ENCODE measurements at regions not wholly inside any gene's neighbourhood (a gene's known extent, or its start where the extent isn't known, plus 50 kb on each side); places are given as distances from the start of the nearest gene placed in this dataset.
"Not testable (repeated sequence)": the region's sequence is repeated elsewhere in the genome, so short reads cannot be mapped to it uniquely, and the experiment has no call there.

DNA sequence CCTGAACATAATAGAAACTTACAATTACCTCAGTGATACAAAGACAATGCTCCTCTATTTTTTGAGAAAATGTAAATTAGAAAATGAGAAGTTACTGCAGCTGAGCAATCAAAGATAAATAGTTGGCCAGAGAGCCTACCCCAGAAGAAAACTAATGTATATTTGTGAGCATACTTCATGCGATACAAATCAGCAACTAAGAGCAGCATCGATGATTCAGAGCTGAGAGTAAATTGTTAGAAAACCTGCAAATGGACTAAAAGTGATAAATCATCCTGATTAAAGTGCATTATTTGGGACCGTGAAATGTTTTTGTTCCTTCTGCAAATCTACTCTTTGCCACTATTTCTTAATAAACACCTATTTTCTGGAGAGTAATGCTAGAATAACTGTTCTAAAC lies 285.7 kb downstream of the PPP1R3A start:
- DNase-seq: no peak
- TF ChIP-seq POLR2A (IDR thresholded peaks at IDR 0.05; ENCODE audit: low read length): no peak
- no peak for TF ChIP-seq GATA1 (IDR thresholded peaks at IDR 0.05; ENCODE audit: low read depth, low read length)

DNA sequence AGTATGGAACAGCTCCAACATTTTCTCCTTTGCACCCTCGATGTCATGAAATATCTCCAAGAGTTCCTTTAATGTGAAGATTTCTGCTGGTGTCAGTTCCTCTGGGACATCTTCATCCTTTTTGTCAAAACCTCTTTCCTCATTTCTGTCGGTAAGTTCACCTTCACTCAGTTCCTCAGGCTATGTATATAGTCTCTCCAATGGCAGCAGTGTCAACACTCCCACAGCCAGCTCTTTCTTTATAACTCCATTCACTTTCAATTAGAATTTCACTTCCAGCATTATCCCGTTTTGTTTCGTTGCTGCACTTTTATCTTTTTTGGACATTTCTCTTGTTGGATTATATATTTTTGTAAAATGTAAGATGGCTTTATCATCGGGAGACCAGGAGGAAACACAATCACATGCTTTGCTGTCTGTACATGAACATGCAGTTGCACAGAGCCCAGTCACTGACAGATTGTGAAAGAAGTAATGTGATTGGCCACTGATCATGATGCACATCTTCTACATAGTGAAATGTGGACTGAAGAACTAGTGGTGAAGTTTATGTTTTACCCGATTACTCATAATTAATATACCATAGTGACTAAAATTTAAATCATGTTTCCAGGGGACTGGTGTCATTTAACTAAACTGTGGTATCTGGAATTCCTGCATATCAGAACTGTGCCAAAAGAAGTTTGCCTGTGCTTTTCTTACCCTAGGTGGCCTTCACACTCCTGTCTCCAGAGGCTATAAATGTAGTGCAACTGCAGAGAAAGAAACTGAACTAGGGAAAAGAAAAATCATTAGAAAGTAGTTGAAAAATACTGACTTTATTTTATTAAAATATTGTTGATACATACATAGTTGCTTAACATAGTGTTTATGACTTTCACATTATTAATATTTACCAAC lies 289.6 kb downstream of the PPP1R3A start:
- no peak for DNase-seq
- no peak for TF ChIP-seq POLR2A (IDR thresholded peaks at IDR 0.05; ENCODE audit: low read length)
- TF ChIP-seq GATA1 (IDR thresholded peaks at IDR 0.05; ENCODE audit: low read depth, low read length): no peak

DNA sequence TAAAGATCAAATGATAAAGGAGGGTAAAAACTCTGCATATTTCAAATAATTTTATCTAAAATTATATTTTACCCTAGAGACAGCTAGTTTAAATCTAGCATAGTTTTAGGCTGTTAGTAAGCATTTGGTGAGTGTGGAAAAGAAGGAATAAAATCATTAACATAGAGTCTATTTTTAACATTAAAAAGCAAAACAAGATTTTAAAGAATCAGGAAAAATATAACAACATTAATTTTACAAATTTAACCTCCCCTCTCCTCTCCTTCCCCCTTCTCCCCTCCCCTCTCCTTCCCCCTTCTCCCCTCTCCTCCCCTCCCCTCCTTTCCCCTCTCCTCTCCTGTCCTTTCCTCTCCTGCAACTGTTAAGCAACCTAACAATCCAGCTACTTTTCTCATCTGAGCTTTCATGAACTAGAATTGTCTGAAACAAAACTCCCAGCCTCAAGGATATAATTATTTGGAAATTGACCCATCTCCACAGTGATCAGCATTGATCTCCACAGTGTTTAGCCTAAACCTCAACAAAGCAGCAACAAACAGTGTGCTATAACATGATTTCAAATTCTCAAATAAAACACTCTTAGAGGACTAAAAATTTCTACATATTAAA lies 293.2 kb downstream of the PPP1R3A start:
- DNase-seq: no peak
- TF ChIP-seq POLR2A (IDR thresholded peaks at IDR 0.05; ENCODE audit: low read length): no peak
- TF ChIP-seq GATA1 (IDR thresholded peaks at IDR 0.05; ENCODE audit: low read depth, low read length): no peak

DNA sequence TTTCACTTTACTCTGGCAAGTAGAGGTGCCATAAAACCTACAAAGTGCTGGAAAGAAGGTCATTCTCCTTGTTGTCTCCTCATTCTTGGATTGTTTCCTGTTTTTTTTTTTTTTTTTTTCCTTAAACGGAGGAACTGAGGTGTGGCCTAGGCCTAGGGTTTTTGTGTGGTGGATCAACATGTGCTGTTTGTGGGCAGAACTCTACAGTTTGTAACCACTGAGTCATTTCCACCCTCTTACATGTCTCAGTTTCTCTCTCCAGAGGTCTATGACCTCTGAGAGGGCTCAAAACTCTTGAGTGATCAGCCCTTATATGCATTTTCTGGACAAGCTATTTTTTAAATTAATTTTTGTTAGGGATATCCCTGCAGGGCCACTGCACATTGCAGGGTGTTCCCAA lies 296.0 kb downstream of the PPP1R3A start:
- TF ChIP-seq GATA1 (IDR thresholded peaks at IDR 0.05; ENCODE audit: low read depth, low read length) (no peak), POLR2A (IDR thresholded peaks at IDR 0.05; ENCODE audit: low read length) (no peak)
- DNase-seq: no peak

DNA sequence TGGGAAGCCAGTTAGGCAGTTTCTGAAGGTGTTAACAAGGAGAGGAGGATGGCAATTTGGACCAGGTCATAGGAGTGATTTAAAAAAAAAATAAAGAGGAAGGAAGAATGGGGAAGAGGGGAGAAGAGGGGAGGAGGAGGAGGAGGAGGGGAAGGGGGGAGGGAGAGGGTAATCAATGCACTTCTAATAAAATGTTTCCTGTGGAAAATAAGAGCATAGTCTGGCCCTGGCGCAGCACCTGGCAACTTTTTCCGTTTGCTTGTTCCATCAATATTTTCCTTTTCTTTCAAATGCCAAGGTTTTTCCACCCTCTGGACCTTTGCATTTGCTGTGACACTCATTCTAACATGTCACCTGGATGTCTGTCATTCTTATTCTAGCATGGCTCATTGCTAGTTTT lies 308.2 kb downstream of the PPP1R3A start:
- TF ChIP-seq GATA1 (IDR thresholded peaks at IDR 0.05; ENCODE audit: low read depth, low read length) (no peak), POLR2A (IDR thresholded peaks at IDR 0.05; ENCODE audit: low read length) (no peak)

DNA sequence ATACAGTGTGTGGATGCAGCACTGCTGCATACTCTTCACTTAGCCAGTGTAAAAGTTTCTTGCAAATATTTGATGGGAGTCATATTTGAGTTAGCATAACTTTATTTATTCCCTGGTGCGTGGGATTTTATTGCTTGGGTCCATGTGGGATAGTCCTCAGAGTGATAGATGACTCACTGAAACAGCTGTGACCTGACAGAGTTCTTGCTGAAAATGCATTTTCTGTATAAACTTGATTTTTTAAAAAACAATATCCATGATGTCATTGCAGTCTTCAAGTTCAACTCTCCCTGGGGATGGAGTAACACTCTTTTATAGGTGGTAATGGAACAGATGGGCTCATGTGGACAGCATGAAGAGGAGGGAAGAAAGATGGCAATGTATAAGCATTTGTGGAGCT lies 310.0 kb downstream of the PPP1R3A start:
- TF ChIP-seq GATA1 (IDR thresholded peaks at IDR 0.05; ENCODE audit: low read depth, low read length): no peak
- no peak for DNase-seq

More for the DNA sequence above, 308.2 kb downstream of the PPP1R3A start:
- no peak for DNase-seq

DNA sequence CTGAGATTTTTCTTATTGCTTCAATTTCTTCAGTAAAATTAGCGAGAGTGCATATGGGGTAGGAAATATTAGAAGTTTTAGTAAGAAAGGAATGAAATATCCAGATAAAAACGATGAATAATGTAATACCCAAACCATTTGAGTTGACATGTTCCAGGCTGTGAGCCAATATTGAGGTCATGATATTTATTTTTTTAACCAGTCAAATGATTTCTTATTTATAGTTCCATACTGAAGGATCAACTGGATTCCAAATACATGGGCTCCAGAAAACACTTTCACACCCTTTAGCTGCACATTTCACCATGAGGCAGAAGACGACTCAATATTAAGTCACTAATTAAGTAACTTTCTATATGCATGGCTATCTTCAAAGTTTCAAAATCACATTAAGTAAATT lies 312.5 kb downstream of the PPP1R3A start:
- no peak for DNase-seq
- TF ChIP-seq POLR2A (IDR thresholded peaks at IDR 0.05; ENCODE audit: low read length) (no peak), GATA1 (IDR thresholded peaks at IDR 0.05; ENCODE audit: low read depth, low read length) (no peak)

DNA sequence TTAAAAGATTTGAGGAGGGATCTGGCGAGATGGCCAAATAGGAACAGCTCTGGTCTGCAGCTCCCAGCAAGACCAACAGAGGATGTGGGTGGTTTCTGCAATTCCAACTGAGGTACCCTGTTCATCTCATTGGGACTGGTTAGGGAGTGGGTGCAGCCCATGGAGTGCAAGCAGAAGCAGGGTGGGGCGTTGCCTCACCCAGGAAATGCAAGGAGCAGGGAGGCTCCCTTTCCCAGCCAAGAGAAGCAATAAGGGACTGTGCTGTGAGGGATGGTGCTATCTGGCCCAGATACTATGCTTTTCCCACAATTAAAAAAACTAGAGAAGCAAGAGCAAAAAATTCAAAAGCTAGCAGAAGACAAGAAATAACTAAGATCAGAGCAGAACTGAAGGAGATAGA lies 318.4 kb downstream of the PPP1R3A start:
- not testable (repeated sequence) for DNase-seq

DNA sequence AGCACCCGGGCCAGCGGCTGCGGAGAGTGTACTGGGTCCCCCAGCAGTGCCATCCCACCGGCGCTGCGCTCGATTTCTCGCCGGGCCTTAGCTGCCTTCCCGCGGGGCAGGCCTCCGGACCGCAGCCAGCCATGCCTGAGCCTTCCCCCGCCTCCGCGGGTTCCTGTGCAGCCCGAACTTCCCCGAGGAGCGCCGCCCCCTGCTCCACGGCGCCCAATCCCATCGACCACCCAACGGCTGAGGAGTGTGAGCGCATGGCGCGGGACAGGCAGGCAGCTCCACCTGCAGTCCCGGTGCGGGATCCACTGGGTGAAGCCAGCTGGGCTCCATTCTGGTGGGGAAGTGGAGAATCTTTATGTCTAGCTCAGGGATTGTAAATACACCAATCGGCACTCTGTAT lies 325.4 kb downstream of the PPP1R3A start:
- not testable (repeated sequence) for DNase-seq

DNA sequence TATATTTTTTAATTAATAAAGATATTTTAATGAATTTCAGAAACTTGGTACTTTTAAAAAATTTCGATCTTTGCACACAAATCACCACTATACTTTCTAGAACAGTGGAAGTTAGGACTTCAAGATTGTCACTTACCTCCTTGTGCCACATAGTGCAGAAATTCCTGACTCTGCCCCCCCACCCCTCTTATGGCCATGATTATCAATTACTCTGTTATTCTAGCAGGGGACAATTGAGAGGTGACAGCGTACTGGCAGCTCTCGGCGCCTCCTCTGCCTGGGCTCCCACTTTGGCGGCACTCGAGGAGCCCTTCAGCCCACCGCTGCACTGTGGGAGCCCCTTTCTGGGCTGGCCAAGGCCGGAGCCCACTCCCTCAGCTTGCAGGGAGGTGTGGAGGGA lies 325.9 kb downstream of the PPP1R3A start:
- DNase-seq: not testable (repeated sequence)

DNA sequence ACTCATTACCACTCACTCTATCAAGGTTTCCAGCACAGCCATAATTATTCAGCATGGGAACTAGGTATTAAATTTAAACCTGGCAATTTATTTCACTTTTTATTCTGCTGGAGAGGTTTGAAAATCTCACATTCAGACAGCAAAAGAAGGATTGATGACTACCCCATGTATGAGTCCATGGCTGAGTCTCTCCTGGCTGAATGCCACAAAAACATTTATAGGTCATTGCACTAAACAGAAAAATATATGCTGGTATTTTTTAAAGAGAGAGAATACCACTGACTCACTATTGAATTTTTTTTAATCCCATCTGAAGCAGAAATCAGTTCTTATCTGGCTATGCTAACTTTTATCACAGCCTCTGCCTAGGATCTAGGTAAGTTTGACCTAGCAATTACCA lies 336.3 kb downstream of the PPP1R3A start:
- no peak for TF ChIP-seq GATA1 (IDR thresholded peaks at IDR 0.05; ENCODE audit: low read depth, low read length)
- TF ChIP-seq POLR2A (IDR thresholded peaks at IDR 0.05; ENCODE audit: low read length): no peak
- no peak for DNase-seq

DNA sequence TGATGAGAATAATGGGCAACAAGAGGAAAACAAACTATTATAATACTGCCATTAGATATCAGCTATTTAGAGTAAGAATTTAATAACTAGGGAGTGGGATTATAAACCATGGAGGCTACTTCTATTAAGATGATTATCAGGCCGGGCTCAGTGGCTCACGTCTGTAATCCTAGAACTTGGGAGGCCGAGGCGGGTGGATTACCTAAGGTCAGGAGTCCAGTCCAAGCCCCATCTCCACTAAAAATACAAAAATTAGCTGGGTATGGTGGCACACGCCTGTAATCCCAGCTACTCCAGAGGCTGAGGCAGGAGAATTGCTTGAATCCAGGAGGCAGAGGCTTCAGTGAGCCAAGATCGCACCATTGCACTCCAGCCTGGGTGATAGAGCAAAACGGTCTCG lies 355.6 kb downstream of the PPP1R3A start:
- DNase-seq: not testable (repeated sequence)

DNA sequence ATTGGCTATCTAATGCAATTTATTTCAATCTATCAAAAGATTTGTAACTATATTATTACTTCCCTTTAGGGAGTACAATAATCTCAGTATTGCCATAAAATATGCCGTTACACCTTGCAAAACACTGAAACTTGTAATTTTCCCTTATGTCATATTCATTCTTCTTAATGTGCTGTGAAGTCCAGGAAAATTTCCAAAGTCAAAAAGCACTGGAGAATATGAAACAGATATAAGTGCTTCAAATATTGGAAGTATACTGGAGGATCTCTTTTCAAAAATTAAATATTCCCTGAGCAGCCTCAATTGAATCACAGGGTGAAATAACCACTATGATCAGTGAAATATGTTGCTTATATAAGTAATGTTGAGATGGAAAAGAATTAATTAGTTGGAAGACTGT lies 356.0 kb downstream of the PPP1R3A start:
- DNase-seq: no peak
- no peak for TF ChIP-seq POLR2A (IDR thresholded peaks at IDR 0.05; ENCODE audit: low read length)
- no peak for TF ChIP-seq GATA1 (IDR thresholded peaks at IDR 0.05; ENCODE audit: low read depth, low read length)

DNA sequence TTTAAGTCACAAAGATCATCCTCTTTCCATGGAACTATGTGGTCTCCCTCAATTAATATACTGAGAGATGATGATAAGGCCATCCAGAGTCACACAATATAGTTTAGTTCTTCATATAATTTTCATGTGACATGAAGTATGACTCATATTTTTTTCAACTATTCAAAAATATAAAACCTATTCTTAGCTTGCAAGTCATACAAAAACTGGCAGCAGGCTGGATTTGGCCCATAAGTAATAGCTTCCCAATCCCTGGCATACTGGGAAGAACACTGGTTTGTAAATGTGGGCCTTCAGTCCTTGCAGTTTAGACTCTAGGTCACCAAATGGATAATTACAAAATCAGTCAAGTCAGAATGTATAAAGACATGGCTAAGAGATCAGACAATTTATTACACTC lies 356.6 kb downstream of the PPP1R3A start:
- TF ChIP-seq POLR2A (IDR thresholded peaks at IDR 0.05; ENCODE audit: low read length): no peak
- TF ChIP-seq GATA1 (IDR thresholded peaks at IDR 0.05; ENCODE audit: low read depth, low read length): no peak
- no peak for DNase-seq

DNA sequence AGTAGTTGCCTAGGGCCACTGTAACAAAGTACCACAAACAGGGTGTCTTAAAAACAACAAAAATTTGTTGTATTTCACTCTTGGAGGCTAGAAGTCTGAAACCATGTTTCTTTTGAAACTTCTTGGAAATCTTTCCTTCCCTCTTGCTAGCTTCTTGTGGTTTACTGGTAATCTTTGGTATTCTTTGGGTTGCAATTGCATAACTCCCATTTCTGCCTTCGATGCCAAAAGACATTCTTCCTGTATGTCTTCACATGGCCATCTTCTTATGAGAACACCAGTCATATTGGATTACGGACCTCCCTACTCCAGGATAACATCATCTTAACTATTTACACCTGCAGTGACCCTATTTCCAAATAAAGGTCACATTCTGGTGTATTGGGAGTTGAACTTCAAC lies 357.4 kb downstream of the PPP1R3A start:
- TF ChIP-seq GATA1 (IDR thresholded peaks at IDR 0.05; ENCODE audit: low read depth, low read length): no peak
- TF ChIP-seq POLR2A (IDR thresholded peaks at IDR 0.05; ENCODE audit: low read length): no peak
- DNase-seq: no peak

DNA sequence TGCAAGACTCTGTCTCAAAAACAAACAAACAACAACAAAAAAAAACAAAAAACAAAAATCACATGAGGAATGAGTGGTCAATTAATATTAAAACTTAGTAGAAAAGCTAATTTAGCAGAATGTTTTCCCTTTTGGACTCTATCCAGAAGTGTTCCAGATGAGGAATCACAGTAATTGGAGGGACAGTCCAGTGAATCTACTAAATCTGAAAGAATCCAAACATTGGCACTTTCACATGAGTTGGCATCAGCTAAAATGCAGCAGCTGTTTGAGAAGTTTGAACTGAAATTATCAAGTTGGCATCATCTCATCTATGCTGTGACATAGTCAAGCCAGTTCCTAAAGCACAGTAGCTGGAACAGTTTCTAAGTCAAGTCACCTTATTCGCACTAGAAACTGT lies 367.8 kb downstream of the PPP1R3A start:
- DNase-seq: no peak
- no peak for TF ChIP-seq POLR2A (IDR thresholded peaks at IDR 0.05; ENCODE audit: low read length)
- no peak for TF ChIP-seq GATA1 (IDR thresholded peaks at IDR 0.05; ENCODE audit: low read depth, low read length)
